ENCODE measurements at regions not wholly inside any gene's neighbourhood (a gene's known extent, or its start where the extent isn't known, plus 50 kb on each side); places are given as distances from the start of the nearest gene placed in this dataset.

- DNase-seq (ENCODE audit: low read depth) (no peak), FAIRE-seq (no peak)
- no peaks in the 10 kb centered on the region for H3K79me2 ChIP-seq (ENCODE audit: insufficient read depth, low read length)
- no peak overlapping the region for H3K27ac Mint-ChIP-seq (ENCODE audit: unreplicated experiment)
- H3K9me3 Mint-ChIP-seq (ENCODE audit: unreplicated experiment) = no peaks in the 10 kb centered on the region
- TF ChIP-seq EZH2 (IDR thresholded peaks at IDR 0.05; ENCODE audit: insufficient read depth, low read length) = no peak
- H3K9ac ChIP-seq (ENCODE audit: low read length) = no peak overlapping the region
- no peaks in the 10 kb centered on the region for H4K20me1 ChIP-seq (ENCODE audit: insufficient read depth, low read length)
- no peak overlapping the region for H3K4me3 Mint-ChIP-seq (ENCODE audit: unreplicated experiment)
- H3K4me1 ChIP-seq (ENCODE audit: insufficient read depth, low read length) = no peaks in the 10 kb centered on the region
- H3K4me1 Mint-ChIP-seq (ENCODE audit: low read depth, unreplicated experiment) = no peaks in the 10 kb centered on the region
- no peaks in the 10 kb centered on the region for H3K9me3 ChIP-seq (ENCODE audit: insufficient read depth, low read depth, low read length)
- H3K4me2 ChIP-seq (ENCODE audit: low read length) = no peak overlapping the region
- H3K4me3 ChIP-seq (ENCODE audit: insufficient read depth, low read depth, low read length) = no peak overlapping the region
- no peak overlapping the region for H2AFZ ChIP-seq (ENCODE audit: low read depth, low read length)
- H3K27me3 ChIP-seq (ENCODE audit: insufficient read depth, low read length) = no peaks in the 10 kb centered on the region
- no peaks in the 10 kb centered on the region for H3K36me3 ChIP-seq (ENCODE audit: insufficient read depth, low read length)
- H3K27ac ChIP-seq (ENCODE audit: low read depth, low read length) = no peak overlapping the region
- H3K27me3 Mint-ChIP-seq (ENCODE audit: low read depth, unreplicated experiment) = no peaks in the 10 kb centered on the region
- no peaks in the 10 kb centered on the region for H3K36me3 Mint-ChIP-seq (ENCODE audit: low read depth, unreplicated experiment)
Observed at GRCh38 chr3:148493631-148494030, 204.1 kb upstream of the AGTR1 start.

GRCh38 chr3:148494451-148494850 lies 203.3 kb upstream of the AGTR1 start:
- H3K9me3 ChIP-seq (ENCODE audit: insufficient read depth, low read depth, low read length) = no peaks in the 10 kb centered on the region
- H3K9me3 Mint-ChIP-seq (ENCODE audit: unreplicated experiment) = no peaks in the 10 kb centered on the region
- no peaks in the 10 kb centered on the region for H4K20me1 ChIP-seq (ENCODE audit: insufficient read depth, low read length)
- H3K27me3 ChIP-seq (ENCODE audit: insufficient read depth, low read length) = no peaks in the 10 kb centered on the region
- FAIRE-seq (no peak), DNase-seq (ENCODE audit: low read depth) (no peak)
- H3K4me1 ChIP-seq (ENCODE audit: insufficient read depth, low read length) = no peaks in the 10 kb centered on the region
- no peak overlapping the region for H3K27ac Mint-ChIP-seq (ENCODE audit: unreplicated experiment)
- no peak overlapping the region for H3K4me2 ChIP-seq (ENCODE audit: low read length)
- TF ChIP-seq EZH2 (IDR thresholded peaks at IDR 0.05; ENCODE audit: insufficient read depth, low read length) (no peak), CTCF (IDR thresholded peaks at IDR 0.05; ENCODE audit: insufficient read depth, low read depth, low read length) (no peak)
- no peak overlapping the region for H3K4me3 Mint-ChIP-seq (ENCODE audit: unreplicated experiment)
- H3K27me3 Mint-ChIP-seq (ENCODE audit: low read depth, unreplicated experiment) = no peaks in the 10 kb centered on the region
- no peak overlapping the region for H3K27ac ChIP-seq (ENCODE audit: low read depth, low read length)
- no peak overlapping the region for H3K4me3 ChIP-seq (ENCODE audit: insufficient read depth, low read depth, low read length)
- H3K79me2 ChIP-seq (ENCODE audit: insufficient read depth, low read length) = no peaks in the 10 kb centered on the region
- no peaks in the 10 kb centered on the region for H3K36me3 ChIP-seq (ENCODE audit: insufficient read depth, low read length)
- no peaks in the 10 kb centered on the region for H3K4me1 Mint-ChIP-seq (ENCODE audit: low read depth, unreplicated experiment)
- no peaks in the 10 kb centered on the region for H3K36me3 Mint-ChIP-seq (ENCODE audit: low read depth, unreplicated experiment)
- no peak overlapping the region for H2AFZ ChIP-seq (ENCODE audit: low read depth, low read length)
- no peak overlapping the region for H3K9ac ChIP-seq (ENCODE audit: low read length)

GRCh38 chr3:148500881-148501280 lies 196.8 kb upstream of the AGTR1 start:
- H3K9me3 ChIP-seq (ENCODE audit: insufficient read depth, low read depth, low read length) = no peaks in the 10 kb centered on the region
- no peak overlapping the region for H2AFZ ChIP-seq (ENCODE audit: low read depth, low read length)
- no peaks in the 10 kb centered on the region for H3K79me2 ChIP-seq (ENCODE audit: insufficient read depth, low read length)
- no peak for TF ChIP-seq CTCF (IDR thresholded peaks at IDR 0.05; ENCODE audit: insufficient read depth, low read depth, low read length)
- no peak for TF ChIP-seq EZH2 (IDR thresholded peaks at IDR 0.05; ENCODE audit: insufficient read depth, low read length)
- no peak overlapping the region for H3K4me3 ChIP-seq (ENCODE audit: insufficient read depth, low read depth, low read length)
- H3K27me3 ChIP-seq (ENCODE audit: insufficient read depth, low read length) = no peaks in the 10 kb centered on the region
- Mint-ChIP-seq H3K27me3 (ENCODE audit: low read depth, unreplicated experiment) (no peaks in the 10 kb centered on the region), H3K4me1 (ENCODE audit: low read depth, unreplicated experiment) (no peaks in the 10 kb centered on the region), H3K36me3 (ENCODE audit: low read depth, unreplicated experiment) (no peaks in the 10 kb centered on the region), H3K9me3 (ENCODE audit: unreplicated experiment) (no peaks in the 10 kb centered on the region), H3K4me3 (ENCODE audit: unreplicated experiment) (no peak overlapping the region), H3K27ac (ENCODE audit: unreplicated experiment) (no peak overlapping the region)
- H3K9ac ChIP-seq (ENCODE audit: low read length) = no peak overlapping the region
- H4K20me1 ChIP-seq (ENCODE audit: insufficient read depth, low read length) = no peaks in the 10 kb centered on the region
- no peak overlapping the region for H3K4me2 ChIP-seq (ENCODE audit: low read length)
- H3K4me1 ChIP-seq (ENCODE audit: insufficient read depth, low read length) = no peaks in the 10 kb centered on the region
- DNase-seq (ENCODE audit: low read depth) (no peak), FAIRE-seq (no peak)
- H3K27ac ChIP-seq (ENCODE audit: low read depth, low read length) = no peak overlapping the region
- no peaks in the 10 kb centered on the region for H3K36me3 ChIP-seq (ENCODE audit: insufficient read depth, low read length)
